Right lung (tissue), 2 donors: ENCODE measurements at regions not wholly inside any gene's neighbourhood (a gene's known extent, or its start where the extent isn't known, plus 50 kb on each side); places are given as distances from the start of the nearest gene placed in this dataset.
"Not testable (repeated sequence)": the region's sequence is repeated elsewhere in the genome, so short reads cannot be mapped to it uniquely, and the experiment has no call there.

ENCODE experiments used
- DNase-seq, 2 donors: peaks; one replicate each; pipeline ENCODE4 v3.0.0-alpha.2; 2013

DNA sequence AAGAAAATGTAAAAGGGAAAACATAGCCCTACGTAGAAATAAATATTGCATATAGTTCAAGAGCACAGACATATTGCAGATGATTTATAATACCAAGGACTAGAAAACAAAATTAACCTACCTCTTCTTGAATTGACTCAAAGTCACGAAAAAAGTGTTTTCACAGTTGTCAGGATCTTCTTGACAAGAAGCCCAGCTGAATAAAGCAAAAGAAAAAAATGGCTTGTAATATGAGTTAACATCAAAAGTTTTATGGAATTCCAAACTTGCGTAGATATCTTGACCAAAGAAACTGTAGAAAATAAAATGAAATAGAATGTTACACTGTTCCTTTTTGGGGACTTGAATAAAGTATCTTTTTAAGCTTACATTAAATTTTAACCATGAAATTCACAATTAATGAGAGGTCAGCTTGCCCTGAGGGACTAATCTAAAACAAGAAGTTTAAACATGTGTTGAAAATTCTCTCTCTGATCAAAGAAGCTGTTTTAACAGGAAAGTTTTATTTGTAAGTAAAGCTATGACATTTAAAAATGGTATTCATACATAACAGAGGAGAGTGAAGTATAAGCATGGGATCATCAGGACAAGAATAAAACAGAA is 133.1 kb upstream of the SEMA3C start:
- no peak for DNase-seq

- no peak for DNase-seq
Observed at GRCh38 chr7:81045491-81046030, 126.7 kb upstream of the SEMA3C start.

GRCh38 chr7:81042646-81043045 is 123.8 kb upstream of the SEMA3C start:
- DNase-seq = not testable (repeated sequence)

- DNase-seq = peak; percentile 45 to 48
Observed at GRCh38 chr7:81040496-81040895, 121.6 kb upstream of the SEMA3C start.

- DNase-seq = no peak
Observed at GRCh38 chr7:81036871-81037270, 118.0 kb upstream of the SEMA3C start.

DNA sequence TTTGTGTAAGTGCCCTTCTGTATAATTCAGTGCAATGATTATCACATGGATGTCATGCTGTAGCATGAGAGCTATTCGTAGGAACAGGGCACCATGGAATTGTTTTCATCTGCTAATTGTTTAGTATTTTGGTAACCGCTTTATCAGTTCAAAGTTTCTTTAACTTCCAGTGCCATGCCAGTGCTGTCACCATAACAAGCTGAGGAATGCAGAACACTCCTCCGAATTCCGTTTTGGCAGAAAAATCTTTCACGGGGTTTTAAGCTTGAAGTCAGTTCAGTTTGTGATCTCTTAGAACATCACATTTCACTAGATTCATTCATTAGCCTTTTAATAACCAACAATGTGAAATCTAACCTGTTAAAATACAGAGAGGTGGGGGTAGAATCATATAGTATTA is 117.2 kb upstream of the SEMA3C start:
- no peak for DNase-seq

DNA sequence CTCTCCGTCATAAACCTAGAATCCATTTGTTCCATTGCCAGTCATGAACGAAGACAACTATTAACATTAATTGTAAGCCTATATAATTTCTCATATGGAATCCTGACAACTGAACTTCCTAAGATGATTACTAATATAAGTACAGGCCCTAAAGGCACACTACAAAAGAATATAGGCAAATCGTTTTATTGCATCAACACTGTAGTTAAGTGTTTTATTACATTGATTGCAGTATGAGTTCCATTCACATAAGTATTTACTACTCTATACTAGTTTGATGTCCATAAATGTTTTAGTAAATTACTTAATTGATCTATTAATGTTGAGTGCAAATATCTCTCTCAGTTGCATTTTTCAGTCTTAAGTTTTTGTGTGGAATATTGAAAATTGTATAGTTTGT is 113.1 kb upstream of the SEMA3C start:
- DNase-seq = no peak

GRCh38 chr7:81031243-81031642 is 112.4 kb upstream of the SEMA3C start:
- no peak for DNase-seq

- DNase-seq = no peak
Observed at GRCh38 chr7:81030472-81030871, 111.6 kb upstream of the SEMA3C start.

DNA sequence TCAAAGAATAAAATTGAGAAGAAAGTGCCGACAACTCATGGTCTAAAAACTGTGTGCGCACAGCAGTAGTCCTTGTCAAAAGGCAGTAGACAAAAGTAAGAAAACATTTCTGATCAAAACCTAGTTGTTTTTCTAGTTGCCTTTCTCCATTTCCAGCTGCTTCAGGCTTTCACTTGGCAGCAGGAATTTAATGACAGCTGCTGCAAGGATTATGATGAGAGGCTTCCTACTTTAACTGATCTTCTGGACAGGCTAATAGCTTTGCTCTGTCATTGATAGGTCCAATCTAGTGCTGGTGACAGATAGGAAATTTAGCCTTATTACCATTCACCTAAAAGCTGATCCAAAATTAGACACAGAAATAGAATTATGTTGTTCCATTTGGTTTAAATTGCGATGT is 110.7 kb upstream of the SEMA3C start:
- no peak for DNase-seq

GRCh38 chr7:81025360-81025759 is 106.5 kb upstream of the SEMA3C start:
- no peak for DNase-seq

DNA sequence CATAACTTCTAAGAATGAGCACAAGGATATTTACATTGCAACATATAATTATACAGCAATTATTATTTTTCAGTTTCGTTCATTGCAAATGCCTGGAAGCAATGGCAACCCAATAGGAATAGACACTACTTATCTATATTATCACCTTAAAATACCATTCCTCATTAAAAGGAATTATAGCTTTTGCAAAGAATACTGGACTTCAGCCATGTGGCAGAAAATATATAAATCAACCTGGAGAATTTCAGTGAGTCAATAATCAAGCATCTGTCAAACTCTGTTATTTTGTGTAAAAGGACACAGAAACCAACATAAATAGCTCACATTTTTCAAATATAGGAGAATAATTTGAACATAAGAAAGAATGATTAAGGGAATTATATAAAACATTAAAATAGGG is 96.1 kb upstream of the SEMA3C start:
- no peak for DNase-seq

DNA sequence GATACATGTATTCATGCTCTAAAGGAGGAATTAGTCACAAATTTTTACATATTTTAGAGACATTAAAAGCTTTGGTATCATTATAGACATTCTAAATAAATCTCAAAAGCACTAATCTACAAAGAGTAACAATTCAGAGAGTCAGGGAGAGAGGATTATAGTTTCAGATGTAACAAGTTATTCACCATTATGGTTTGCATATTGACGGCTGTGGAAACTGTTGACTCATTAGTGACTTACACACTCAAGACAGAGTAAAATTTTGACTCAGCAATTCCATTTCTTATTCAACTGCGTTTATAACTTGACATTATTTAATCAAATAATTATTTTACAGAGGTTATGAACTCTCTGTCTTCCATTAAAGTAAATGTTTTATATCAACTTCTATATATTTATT is 95.4 kb upstream of the SEMA3C start:
- no peak for DNase-seq

GRCh38 chr7:81013083-81013817 is 94.4 kb upstream of the SEMA3C start:
- DNase-seq = no peak

- DNase-seq = no peak
Observed at GRCh38 chr7:81008901-81009300, 90.0 kb upstream of the SEMA3C start.

- DNase-seq = no peak
Observed at GRCh38 chr7:81007051-81007450, 88.2 kb upstream of the SEMA3C start.

- DNase-seq = no peak
Observed at GRCh38 chr7:81005254-81005653, 86.4 kb upstream of the SEMA3C start.

- no peak for DNase-seq
Observed at GRCh38 chr7:81004098-81004497, 85.2 kb upstream of the SEMA3C start.

- no peak for DNase-seq
Observed at GRCh38 chr7:81003326-81003725, 84.5 kb upstream of the SEMA3C start.

GRCh38 chr7:81002421-81002820 is 83.6 kb upstream of the SEMA3C start:
- no peak for DNase-seq

DNA sequence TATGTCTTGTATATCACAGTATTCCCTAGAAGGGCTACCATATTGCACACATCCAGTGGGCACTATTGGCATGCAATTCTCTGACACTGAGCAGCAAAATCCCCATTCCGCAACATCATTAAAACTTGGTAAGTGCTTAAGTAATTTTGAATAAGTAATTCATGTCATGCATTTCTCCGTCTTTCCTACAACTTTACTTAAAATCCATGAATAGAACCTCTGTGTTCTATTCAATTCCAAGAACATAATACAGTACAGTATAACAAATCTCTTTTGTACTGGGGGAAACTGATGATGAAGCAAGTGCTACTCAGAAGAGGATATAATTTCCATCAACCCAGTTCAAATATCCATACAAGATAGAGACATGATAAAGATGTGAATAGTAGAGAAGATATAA is 80.9 kb upstream of the SEMA3C start:
- DNase-seq = no peak

GRCh38 chr7:80999100-80999499 is 80.2 kb upstream of the SEMA3C start:
- no peak for DNase-seq

DNA sequence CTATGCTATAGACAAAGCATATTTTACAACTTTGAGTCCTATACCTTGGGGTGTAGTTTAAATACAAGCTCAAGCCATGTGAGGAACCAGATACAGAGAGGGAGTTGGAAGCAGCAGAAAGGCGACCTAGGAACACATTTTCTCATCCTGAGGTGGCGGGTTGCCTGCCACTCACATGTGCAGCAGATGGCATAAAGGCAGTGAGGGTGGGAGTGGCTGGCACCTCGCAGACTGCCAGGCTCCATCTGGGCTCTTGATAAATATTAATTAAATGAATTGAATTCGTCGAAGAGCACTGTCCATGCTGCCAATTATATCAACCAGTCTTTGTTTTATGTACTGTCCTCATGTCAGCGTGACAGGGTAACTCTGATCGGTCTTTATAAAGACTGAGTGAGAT is 79.0 kb upstream of the SEMA3C start:
- no peak for DNase-seq

DNA sequence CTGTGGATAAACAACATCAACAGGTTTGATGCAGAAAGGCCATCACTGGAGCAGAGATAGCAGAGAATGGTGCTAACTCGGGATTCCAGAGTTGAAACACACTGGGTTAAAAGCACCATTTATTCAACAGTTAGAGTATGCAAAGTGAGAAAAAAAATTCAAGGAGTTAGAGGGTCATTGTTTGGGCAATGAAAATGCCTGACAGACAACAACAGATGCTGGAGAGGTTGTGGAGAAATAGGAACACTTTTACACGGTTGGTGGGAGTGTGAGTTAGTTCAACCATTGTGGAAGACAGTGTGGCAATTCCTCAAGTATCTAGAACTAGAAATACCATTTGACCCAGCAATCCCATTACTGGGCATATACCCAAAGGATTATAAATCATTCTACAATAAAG is 77.4 kb upstream of the SEMA3C start:
- not testable (repeated sequence) for DNase-seq
